Brain pericyte (primary cell): ENCODE measurements at regions not wholly inside any gene's neighbourhood (a gene's known extent, or its start where the extent isn't known, plus 50 kb on each side); places are given as distances from the start of the nearest gene placed in this dataset.
"Not testable (repeated sequence)": the region's sequence is repeated elsewhere in the genome, so short reads cannot be mapped to it uniquely, and the experiment has no call there.

Experiments used
- DNase-seq: peaks from one replicate; pipeline ENCODE4 v3.0.0-alpha.2; 2012; ENCODE audit warnings: low read depth, low spot score

GRCh38 chr18:55737781-55738468 lies 149.9 kb upstream of the TCF4 start:
- DNase-seq = no peak

- no peak for DNase-seq
Observed at GRCh38 chr18:55737266-55737665, 149.3 kb upstream of the TCF4 start.

GRCh38 chr18:55735969-55736368 lies 148.0 kb upstream of the TCF4 start:
- no peak for DNase-seq

GRCh38 chr18:55735199-55735855 lies 147.3 kb upstream of the TCF4 start:
- no peak for DNase-seq

GRCh38 chr18:55732227-55733106 lies 144.5 kb upstream of the TCF4 start:
- no peak for DNase-seq

- DNase-seq = no peak
Observed at GRCh38 chr18:55731594-55732042, 143.6 kb upstream of the TCF4 start.

GRCh38 chr18:55721006-55721405 lies 133.0 kb upstream of the TCF4 start:
- not testable (repeated sequence) for DNase-seq

GRCh38 chr18:55713707-55714106 lies 125.7 kb upstream of the TCF4 start:
- no peak for DNase-seq

- no peak for DNase-seq
Observed at GRCh38 chr18:55706898-55707297, 118.9 kb upstream of the TCF4 start.

GRCh38 chr18:55699233-55699765 lies 111.3 kb upstream of the TCF4 start:
- DNase-seq = no peak

GRCh38 chr18:55696811-55697210 lies 108.8 kb upstream of the TCF4 start:
- no peak for DNase-seq

- no peak for DNase-seq
Observed at GRCh38 chr18:55695091-55695490, 107.1 kb upstream of the TCF4 start.

GRCh38 chr18:55694291-55694690 lies 106.3 kb upstream of the TCF4 start:
- DNase-seq = no peak

GRCh38 chr18:55688030-55688429 lies 100.0 kb upstream of the TCF4 start:
- DNase-seq = no peak

GRCh38 chr18:55687106-55687505 lies 99.1 kb upstream of the TCF4 start:
- no peak for DNase-seq

- no peak for DNase-seq
Observed at GRCh38 chr18:55685638-55686037, 97.6 kb upstream of the TCF4 start.

- no peak for DNase-seq
Observed at GRCh38 chr18:55672574-55673361, 84.8 kb upstream of the TCF4 start.

- no peak for DNase-seq
Observed at GRCh38 chr18:55665506-55665905, 77.5 kb upstream of the TCF4 start.

- not testable (repeated sequence) for DNase-seq
Observed at GRCh38 chr18:55664758-55665400, 76.9 kb upstream of the TCF4 start.

GRCh38 chr18:55663891-55664290 lies 75.9 kb upstream of the TCF4 start:
- no peak for DNase-seq

GRCh38 chr18:55658598-55658997 lies 70.6 kb upstream of the TCF4 start:
- no peak for DNase-seq
